Activated CD4-positive, alpha-beta T cell treated with anti-CD3 and anti-CD28 coated beads, Interleukin-2, amount 10 ng/mL, durations not matched to agents 7 days and 5 days (primary cell): ENCODE measurements at regions not wholly inside any gene's neighbourhood (a gene's known extent, or its start where the extent isn't known, plus 50 kb on each side); places are given as distances from the start of the nearest gene placed in this dataset.
"Not testable (repeated sequence)": the region's sequence is repeated elsewhere in the genome, so short reads cannot be mapped to it uniquely, and the experiment has no call there.

Source experiments
- CTCF ChIA-PET: fragments of 350-600 bp; sonication (Branson Sonifier 250); formaldehyde crosslinking; loops from one replicate; lab custom pipeline; 2021; ENCODE audit warnings: antibody characterized with exemption; lab: Charles Lee
- POLR2A ChIA-PET: fragments of 350-600 bp; sonication (Branson Sonifier 250); formaldehyde crosslinking; loops from one replicate; lab custom pipeline; 2021; ENCODE audit warnings: antibody characterized with exemption; lab: Charles Lee
- DNase-seq: peaks from one replicate; pipeline ENCODE4 v3.0.0-alpha.2; 2020
- H3K27ac Mint-ChIP-seq: one replicate; pipeline ENCODE4 v1.8.0; 2021; ENCODE audit warnings: mild to moderate bottlenecking, moderate library complexity, mixed read lengths
- H3K27me3 Mint-ChIP-seq: one replicate; pipeline ENCODE4 v1.8.0; 2021; ENCODE audit warnings: mixed read lengths
- H3K36me3 Mint-ChIP-seq: one replicate; pipeline ENCODE4 v1.8.0; 2021; ENCODE audit warnings: low read depth, mixed read lengths
- H3K4me1 Mint-ChIP-seq: one replicate; pipeline ENCODE4 v1.8.0; 2021; ENCODE audit warnings: mixed read lengths
- H3K4me3 Mint-ChIP-seq: one replicate; pipeline ENCODE4 v1.8.0; 2021; ENCODE audit warnings: mild to moderate bottlenecking, moderate library complexity, mixed read lengths
- H3K9me3 Mint-ChIP-seq: one replicate; pipeline ENCODE4 v1.8.0; 2021; ENCODE audit warnings: mixed read lengths

GRCh38 chr2:147424766-147425165, 420.1 kb upstream of the ACVR2A start:
- CTCF ChIA-PET = no interaction called here
- H3K9me3 Mint-ChIP-seq = no peaks in the 10 kb centered on the region
- DNase-seq = no peak
- H3K36me3 Mint-ChIP-seq = no peaks in the 10 kb centered on the region
- no peaks in the 10 kb centered on the region for H3K27me3 Mint-ChIP-seq
- H3K27ac Mint-ChIP-seq = no peak overlapping the region
- H3K4me3 Mint-ChIP-seq = no peak overlapping the region
- peaks cover 9% of the 10 kb centered on the region for H3K4me1 Mint-ChIP-seq
- POLR2A ChIA-PET = no interaction called here

GRCh38 chr2:147420947-147421675, 423.7 kb upstream of the ACVR2A start:
- H3K4me1 Mint-ChIP-seq = peaks cover 1% of the 10 kb centered on the region
- CTCF ChIA-PET = no interaction called here
- H3K36me3 Mint-ChIP-seq = no peaks in the 10 kb centered on the region
- H3K27ac Mint-ChIP-seq = no peak overlapping the region
- no peak for DNase-seq
- no peaks in the 10 kb centered on the region for H3K27me3 Mint-ChIP-seq
- H3K9me3 Mint-ChIP-seq = no peaks in the 10 kb centered on the region
- POLR2A ChIA-PET = no interaction called here
- no peak overlapping the region for H3K4me3 Mint-ChIP-seq

GRCh38 chr2:147420517-147420916, 424.3 kb upstream of the ACVR2A start:
- Mint-ChIP-seq H3K9me3 (no peaks in the 10 kb centered on the region), H3K4me3 (no peak overlapping the region), H3K27me3 (no peaks in the 10 kb centered on the region), H3K4me1 (peaks cover 1% of the 10 kb centered on the region), H3K36me3 (no peaks in the 10 kb centered on the region), H3K27ac (no peak overlapping the region)
- POLR2A ChIA-PET = no interaction called here
- DNase-seq = no peak
- CTCF ChIA-PET = no interaction called here

- Mint-ChIP-seq H3K9me3 (peaks cover 12% of the 10 kb centered on the region), H3K27ac (no peak overlapping the region)
- CTCF ChIA-PET = interaction anchor here (0.7 kb wide), 1 partner anchor 1060 kb away, joined by 4 read pairs; no protein-coding TSS in a partner anchor
Observed at GRCh38 chr2:147416099-147416498, 428.7 kb upstream of the ACVR2A start.

GRCh38 chr2:147414656-147415055, 430.2 kb upstream of the ACVR2A start:
- peaks cover 15% of the 10 kb centered on the region for H3K9me3 Mint-ChIP-seq
- DNase-seq, H3K27ac Mint-ChIP-seq, H3K27me3 Mint-ChIP-seq, POLR2A ChIA-PET, CTCF ChIA-PET, H3K4me1 Mint-ChIP-seq, H3K4me3 Mint-ChIP-seq, H3K36me3 Mint-ChIP-seq: not testable (repeated sequence)

More at GRCh38 chr2:147416099-147416498, 428.7 kb upstream of the ACVR2A start:
- DNase-seq = no peak
- no peak overlapping the region for H3K4me3 Mint-ChIP-seq
- H3K27me3 Mint-ChIP-seq = peaks cover 2% of the 10 kb centered on the region
- H3K4me1 Mint-ChIP-seq = peaks cover 3% of the 10 kb centered on the region
- POLR2A ChIA-PET = no interaction called here
- no peaks in the 10 kb centered on the region for H3K36me3 Mint-ChIP-seq

GRCh38 chr2:147408357-147408756, 436.5 kb upstream of the ACVR2A start:
- no peaks in the 10 kb centered on the region for H3K36me3 Mint-ChIP-seq
- no peak for DNase-seq
- H3K4me3 Mint-ChIP-seq = no peak overlapping the region
- peaks cover 8% of the 10 kb centered on the region for H3K9me3 Mint-ChIP-seq
- ChIA-PET CTCF (no interaction called here), POLR2A (no interaction called here)
- H3K27me3 Mint-ChIP-seq = peaks cover 4% of the 10 kb centered on the region
- no peak overlapping the region for H3K27ac Mint-ChIP-seq
- H3K4me1 Mint-ChIP-seq = peaks cover 8% of the 10 kb centered on the region

- peaks cover 6% of the 10 kb centered on the region for H3K27me3 Mint-ChIP-seq
- H3K4me3 Mint-ChIP-seq = no peak overlapping the region
- POLR2A ChIA-PET = no interaction called here
- H3K36me3 Mint-ChIP-seq = no peaks in the 10 kb centered on the region
- peaks cover 3% of the 10 kb centered on the region for H3K9me3 Mint-ChIP-seq
- DNase-seq = no peak
- H3K27ac Mint-ChIP-seq = no peak overlapping the region
- peaks cover 8% of the 10 kb centered on the region for H3K4me1 Mint-ChIP-seq
- CTCF ChIA-PET = no interaction called here
Observed at GRCh38 chr2:147405651-147406050, 439.2 kb upstream of the ACVR2A start.

- Mint-ChIP-seq H3K36me3 (no peaks in the 10 kb centered on the region), H3K9me3 (peaks cover 3% of the 10 kb centered on the region), H3K4me1 (no peaks in the 10 kb centered on the region), H3K4me3 (no peak overlapping the region), H3K27me3 (peaks cover 9% of the 10 kb centered on the region), H3K27ac (no peak overlapping the region)
- ChIA-PET POLR2A (no interaction called here), CTCF (no interaction called here)
- DNase-seq = no peak
Observed at GRCh38 chr2:147398996-147399395, 445.8 kb upstream of the ACVR2A start.

GRCh38 chr2:147398301-147398700, 446.5 kb upstream of the ACVR2A start:
- ChIA-PET POLR2A (no interaction called here), CTCF (no interaction called here)
- H3K4me1 Mint-ChIP-seq = no peaks in the 10 kb centered on the region

GRCh38 chr2:147396890-147397289, 447.9 kb upstream of the ACVR2A start:
- H3K4me1 Mint-ChIP-seq = no peaks in the 10 kb centered on the region
- no peak overlapping the region for H3K4me3 Mint-ChIP-seq
- H3K36me3 Mint-ChIP-seq = no peaks in the 10 kb centered on the region
- DNase-seq = no peak
- H3K9me3 Mint-ChIP-seq = peaks cover 3% of the 10 kb centered on the region
- CTCF ChIA-PET = no interaction called here
- peaks cover 6% of the 10 kb centered on the region for H3K27me3 Mint-ChIP-seq
- POLR2A ChIA-PET = no interaction called here
- H3K27ac Mint-ChIP-seq = no peak overlapping the region

More at GRCh38 chr2:147398301-147398700, 446.5 kb upstream of the ACVR2A start:
- DNase-seq = no peak
- Mint-ChIP-seq H3K27me3 (peaks cover 9% of the 10 kb centered on the region), H3K9me3 (peaks cover 3% of the 10 kb centered on the region), H3K27ac (no peak overlapping the region), H3K36me3 (no peaks in the 10 kb centered on the region), H3K4me3 (no peak overlapping the region)

GRCh38 chr2:147394179-147394790, 450.5 kb upstream of the ACVR2A start:
- no peak for DNase-seq
- Mint-ChIP-seq H3K27ac (no peak overlapping the region), H3K4me3 (no peak overlapping the region), H3K9me3 (peaks cover 3% of the 10 kb centered on the region), H3K27me3 (no peaks in the 10 kb centered on the region), H3K4me1 (no peaks in the 10 kb centered on the region), H3K36me3 (no peaks in the 10 kb centered on the region)
- CTCF ChIA-PET = interaction anchor here (1.2 kb wide), 1 partner anchor 23 kb away, joined by 4 read pairs; no protein-coding TSS in a partner anchor
- POLR2A ChIA-PET = no interaction called here

GRCh38 chr2:147392180-147392579, 452.6 kb upstream of the ACVR2A start:
- Mint-ChIP-seq H3K27me3 (peaks cover 8% of the 10 kb centered on the region), H3K27ac (no peak overlapping the region), H3K4me3 (no peak overlapping the region), H3K9me3 (no peaks in the 10 kb centered on the region), H3K36me3 (no peaks in the 10 kb centered on the region), H3K4me1 (no peaks in the 10 kb centered on the region)
- ChIA-PET CTCF (no interaction called here), POLR2A (no interaction called here)
- no peak for DNase-seq

GRCh38 chr2:147390475-147390874, 454.4 kb upstream of the ACVR2A start:
- no peak for DNase-seq
- POLR2A ChIA-PET = no interaction called here
- no peaks in the 10 kb centered on the region for H3K9me3 Mint-ChIP-seq
- no peaks in the 10 kb centered on the region for H3K36me3 Mint-ChIP-seq
- CTCF ChIA-PET = no interaction called here
- H3K27ac Mint-ChIP-seq = no peak overlapping the region
- no peaks in the 10 kb centered on the region for H3K4me1 Mint-ChIP-seq
- peaks cover 10% of the 10 kb centered on the region for H3K27me3 Mint-ChIP-seq
- H3K4me3 Mint-ChIP-seq = no peak overlapping the region
